Fibroblast of lung (primary cell): ENCODE measurements at regions not wholly inside any gene's neighbourhood (a gene's known extent, or its start where the extent isn't known, plus 50 kb on each side); places are given as distances from the start of the nearest gene placed in this dataset.

Experiments
- DNase-seq, 2 donors: peaks; one replicate each; pipeline versions ENCODE4 v3.0.0 to v3.0.0-alpha.2; 2010; ENCODE audit warnings: low read depth in 2 of 2
- H2AFZ ChIP-seq: 2 replicates; pipeline ENCODE4 v1.5.1; 2012; ENCODE audit warnings: low read length, control low read depth, inconsistent platforms
- H3K27ac ChIP-seq: 2 replicates; pipeline ENCODE4 v1.5.1; 2011; ENCODE audit warnings: low read length, control low read depth; ENCODE audit not compliant: insufficient read depth
- H3K27me3 ChIP-seq: 2 replicates; pipeline ENCODE4 v1.5.1; 2011; ENCODE audit warnings: mild to moderate bottlenecking, low read length; ENCODE audit not compliant: control insufficient read depth, insufficient read depth
- H3K36me3 ChIP-seq: 2 replicates; pipeline ENCODE4 v1.5.1; 2011; ENCODE audit warnings: low read length; ENCODE audit not compliant: control insufficient read depth, insufficient read depth
- H3K4me1 ChIP-seq: 2 replicates; pipeline ENCODE4 v1.5.1; 2011; ENCODE audit warnings: low read length; ENCODE audit not compliant: control insufficient read depth, insufficient read depth; ENCODE audit errors: extremely low read depth
- H3K4me2 ChIP-seq: 2 replicates; pipeline ENCODE4 v1.5.1; 2011; ENCODE audit warnings: low read length, control low read depth; ENCODE audit not compliant: insufficient read depth; ENCODE audit errors: extremely low read depth
- H3K4me3 ChIP-seq, 4 experiments: fragments of 200-600 bp in 1 of 4; sonication (generic) in 1 of 4; replicated peaks in 1 of 4; 2 replicates each; pipeline ENCODE4 v1.5.1; 2011 to 2016; ENCODE audit warnings: low read length in 4 of 4, low read depth in 3 of 4, mild to moderate bottlenecking in 3 of 4, control low read depth in 2 of 4, inconsistent platforms in 1 of 4, mixed read lengths in 1 of 4; ENCODE audit not compliant: insufficient read depth in 1 of 4; ENCODE audit errors: control extremely low read depth in 1 of 4
- H3K79me2 ChIP-seq: 2 replicates; pipeline ENCODE4 v1.5.1; 2012; ENCODE audit warnings: mild to moderate bottlenecking, low read length, inconsistent platforms; ENCODE audit not compliant: control insufficient read depth, insufficient read depth
- H3K9ac ChIP-seq: 2 replicates; pipeline ENCODE4 v1.5.1; 2011; ENCODE audit warnings: mild to moderate bottlenecking, low read length, control low read depth; ENCODE audit not compliant: insufficient read depth
- H3K9me3 ChIP-seq: 2 replicates; pipeline ENCODE4 v1.5.1; 2012; ENCODE audit warnings: low read depth, low read length; ENCODE audit not compliant: control insufficient read depth, insufficient read depth
- H4K20me1 ChIP-seq: 2 replicates; pipeline ENCODE4 v1.5.1; 2011; ENCODE audit warnings: low read length; ENCODE audit not compliant: control insufficient read depth, insufficient read depth; ENCODE audit errors: extremely low read depth
- EZH2 ChIP-seq: IDR thresholded peaks from 2 replicates; pipeline ENCODE4 v1.5.1; 2012; ENCODE audit warnings: low read length, control low read depth, mild to moderate bottlenecking; ENCODE audit errors: missing control alignments
- TF ChIP-seq, protein P1 (sequence below), 2 donors: IDR thresholded peaks in 1 of 2; conservative IDR thresholded peaks in 1 of 2; 1 replicate in 1 of 2; 2 replicates in 1 of 2; pipeline ENCODE4 v1.5.1; 2011 to 2012; ENCODE audit warnings: low read length in 2 of 2, control low read depth in 1 of 2, inconsistent platforms in 1 of 2, low read depth in 1 of 2, mild to moderate bottlenecking in 1 of 2

DNA sequence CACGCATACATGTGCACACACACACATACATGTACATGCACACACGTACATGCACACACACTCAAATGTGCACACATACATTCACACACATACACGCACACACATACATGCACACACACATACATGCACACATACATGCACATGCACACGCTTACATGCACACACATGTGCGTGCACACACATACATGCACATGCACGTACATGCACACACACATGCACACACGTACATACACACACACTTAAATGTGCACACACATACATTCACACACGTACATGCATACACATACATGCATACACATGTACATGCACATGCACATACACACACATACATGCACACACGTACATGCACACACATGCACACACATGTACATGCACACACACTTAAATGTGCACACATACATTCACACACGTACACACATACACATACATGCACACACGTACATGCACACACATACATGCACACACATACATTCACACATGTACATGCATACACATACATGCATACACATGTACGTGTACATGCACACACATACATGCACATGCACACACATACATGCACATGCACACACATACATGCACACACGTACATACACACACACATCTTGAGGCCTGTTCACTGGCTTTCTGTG lies 283.7 kb upstream of the ID2 start:
- no peak overlapping the region for H3K9ac ChIP-seq
- H3K9me3 ChIP-seq, result peaks cover 5% of the 10 kb centered on the region
- no peaks in the 10 kb centered on the region for H3K79me2 ChIP-seq
- no peak overlapping the region for H3K4me3 ChIP-seq
- TF ChIP-seq EZH2, result no peak
- TF ChIP-seq, protein P1, sequence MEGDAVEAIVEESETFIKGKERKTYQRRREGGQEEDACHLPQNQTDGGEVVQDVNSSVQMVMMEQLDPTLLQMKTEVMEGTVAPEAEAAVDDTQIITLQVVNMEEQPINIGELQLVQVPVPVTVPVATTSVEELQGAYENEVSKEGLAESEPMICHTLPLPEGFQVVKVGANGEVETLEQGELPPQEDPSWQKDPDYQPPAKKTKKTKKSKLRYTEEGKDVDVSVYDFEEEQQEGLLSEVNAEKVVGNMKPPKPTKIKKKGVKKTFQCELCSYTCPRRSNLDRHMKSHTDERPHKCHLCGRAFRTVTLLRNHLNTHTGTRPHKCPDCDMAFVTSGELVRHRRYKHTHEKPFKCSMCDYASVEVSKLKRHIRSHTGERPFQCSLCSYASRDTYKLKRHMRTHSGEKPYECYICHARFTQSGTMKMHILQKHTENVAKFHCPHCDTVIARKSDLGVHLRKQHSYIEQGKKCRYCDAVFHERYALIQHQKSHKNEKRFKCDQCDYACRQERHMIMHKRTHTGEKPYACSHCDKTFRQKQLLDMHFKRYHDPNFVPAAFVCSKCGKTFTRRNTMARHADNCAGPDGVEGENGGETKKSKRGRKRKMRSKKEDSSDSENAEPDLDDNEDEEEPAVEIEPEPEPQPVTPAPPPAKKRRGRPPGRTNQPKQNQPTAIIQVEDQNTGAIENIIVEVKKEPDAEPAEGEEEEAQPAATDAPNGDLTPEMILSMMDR (conservative IDR thresholded peaks at IDR 0.05 in 1 of 2, IDR thresholded peaks at IDR 0.05 in 1 of 2; ENCODE audit: low read depth in 1 of 2, low read length in 2 of 2), result no peak
- no peaks in the 10 kb centered on the region for H3K4me1 ChIP-seq
- H3K36me3 ChIP-seq, result no peaks in the 10 kb centered on the region
- DNase-seq, result no peak
- no peaks in the 10 kb centered on the region for H4K20me1 ChIP-seq
- H3K4me2 ChIP-seq, result no peak overlapping the region
- no peaks in the 10 kb centered on the region for H3K27me3 ChIP-seq
- no peak overlapping the region for H3K27ac ChIP-seq
- H2AFZ ChIP-seq, result no peak overlapping the region

DNA sequence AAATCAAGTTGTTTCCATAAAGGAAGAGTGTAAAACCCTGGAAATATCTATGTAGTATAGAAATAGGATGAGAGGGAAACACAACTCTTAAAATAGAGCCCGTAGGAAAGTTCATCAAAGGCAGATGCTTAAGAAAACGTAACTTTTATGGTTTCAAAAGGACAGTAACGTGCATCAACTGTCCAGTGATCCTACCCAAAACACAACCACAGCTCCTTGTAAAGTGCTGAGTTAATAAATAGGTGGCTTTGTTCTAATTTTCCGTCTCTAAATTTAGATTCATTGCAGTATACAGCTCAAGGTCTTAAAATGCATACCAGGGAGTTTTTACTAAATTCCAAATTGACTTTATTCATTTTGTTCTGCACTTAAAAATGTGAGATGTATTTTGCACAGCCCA lies 282.1 kb upstream of the ID2 start:
- TF ChIP-seq, protein P1 (conservative IDR thresholded peaks at IDR 0.05 in 1 of 2, IDR thresholded peaks at IDR 0.05 in 1 of 2; ENCODE audit: low read depth in 1 of 2, low read length in 2 of 2), result no peak
- TF ChIP-seq EZH2, result no peak

DNA sequence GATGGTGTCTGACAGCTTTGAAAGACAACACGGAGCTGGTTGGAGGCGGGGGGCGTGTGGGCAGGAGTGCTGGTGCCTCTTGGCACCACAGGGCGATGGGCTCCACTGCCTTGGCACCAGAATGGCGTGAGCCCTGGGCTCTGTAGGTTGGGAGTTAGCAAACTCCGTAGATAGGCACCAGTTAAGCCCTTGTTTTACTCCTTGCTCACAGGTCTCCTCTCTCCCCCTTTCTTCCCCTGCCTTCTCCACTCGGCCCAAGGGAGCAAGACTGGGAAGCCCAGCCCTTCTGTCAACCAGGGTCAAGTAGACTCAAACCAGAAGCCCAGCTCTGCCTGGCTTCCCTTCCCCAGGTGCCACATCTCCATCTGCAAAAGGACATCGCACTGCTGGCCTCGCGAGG lies 281.7 kb upstream of the ID2 start:
- TF ChIP-seq EZH2, result no peak
- TF ChIP-seq, protein P1 (conservative IDR thresholded peaks at IDR 0.05 in 1 of 2, IDR thresholded peaks at IDR 0.05 in 1 of 2; ENCODE audit: low read depth in 1 of 2, low read length in 2 of 2), result no peak
- Histone ChIP-seq H3K9ac (no peak overlapping the region), H3K4me3 (no peak overlapping the region), H3K36me3 (no peaks in the 10 kb centered on the region), H3K4me2 (no peak overlapping the region), H3K79me2 (no peaks in the 10 kb centered on the region), H3K27ac (no peak overlapping the region), H2AFZ (no peak overlapping the region), H3K9me3 (peaks cover 5% of the 10 kb centered on the region), H3K27me3 (no peaks in the 10 kb centered on the region), H3K4me1 (no peaks in the 10 kb centered on the region), H4K20me1 (no peaks in the 10 kb centered on the region)
- no peak for DNase-seq

More for the DNA sequence above, 282.1 kb upstream of the ID2 start:
- H3K27me3 ChIP-seq, result no peaks in the 10 kb centered on the region
- peaks cover 5% of the 10 kb centered on the region for H3K9me3 ChIP-seq
- H3K27ac ChIP-seq, result no peak overlapping the region
- H3K4me3 ChIP-seq, result no peak overlapping the region
- no peaks in the 10 kb centered on the region for H3K4me1 ChIP-seq
- H2AFZ ChIP-seq, result no peak overlapping the region
- H3K4me2 ChIP-seq, result no peak overlapping the region
- H3K9ac ChIP-seq, result no peak overlapping the region
- DNase-seq, result no peak
- H3K79me2 ChIP-seq, result no peaks in the 10 kb centered on the region
- no peaks in the 10 kb centered on the region for H3K36me3 ChIP-seq
- no peaks in the 10 kb centered on the region for H4K20me1 ChIP-seq
